Fibroblast of pulmonary artery (primary cell): ENCODE measurements at regions not wholly inside any gene's neighbourhood (a gene's known extent, or its start where the extent isn't known, plus 50 kb on each side); places are given as distances from the start of the nearest gene placed in this dataset.
A peak's percentile ranks its signal among the peaks of the same experiment; 100 is the strongest.

Experiments
- DNase-seq: peaks from one replicate; pipeline ENCODE4 v3.0.0-alpha.2; 2010; ENCODE audit warnings: low read depth
- H3K4me3 ChIP-seq: replicated peaks from 2 replicates; pipeline ENCODE4 v1.5.1; 2011; ENCODE audit warnings: low read depth, mild to moderate bottlenecking, control low read depth, low read length, moderate library complexity
- TF ChIP-seq, protein P1 (sequence below): IDR thresholded peaks from 2 replicates; pipeline ENCODE4 v1.5.1; 2011; ENCODE audit warnings: mild to moderate bottlenecking, control low read depth, low read length, inconsistent platforms; ENCODE audit errors: missing control alignments

DNA sequence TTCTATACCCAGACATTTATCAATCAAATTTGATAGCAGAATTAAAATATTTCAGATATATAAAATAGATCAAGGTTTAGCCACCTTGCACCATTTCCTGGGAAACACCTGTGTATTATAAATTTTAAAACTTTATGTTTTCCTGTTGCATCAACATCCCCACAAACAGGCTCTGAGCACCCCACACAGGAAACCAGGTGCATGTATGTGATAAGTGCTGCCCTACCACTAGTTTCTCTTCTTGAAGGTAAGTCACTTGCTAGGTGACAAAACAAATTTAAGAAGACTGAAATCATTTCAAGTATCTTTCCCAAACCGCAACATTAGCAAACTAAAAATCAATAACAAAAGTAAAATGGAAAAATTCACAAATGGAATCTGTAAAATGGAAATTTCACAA lies 496.1 kb upstream of the CCDC54 start:
- TF ChIP-seq, protein P1, sequence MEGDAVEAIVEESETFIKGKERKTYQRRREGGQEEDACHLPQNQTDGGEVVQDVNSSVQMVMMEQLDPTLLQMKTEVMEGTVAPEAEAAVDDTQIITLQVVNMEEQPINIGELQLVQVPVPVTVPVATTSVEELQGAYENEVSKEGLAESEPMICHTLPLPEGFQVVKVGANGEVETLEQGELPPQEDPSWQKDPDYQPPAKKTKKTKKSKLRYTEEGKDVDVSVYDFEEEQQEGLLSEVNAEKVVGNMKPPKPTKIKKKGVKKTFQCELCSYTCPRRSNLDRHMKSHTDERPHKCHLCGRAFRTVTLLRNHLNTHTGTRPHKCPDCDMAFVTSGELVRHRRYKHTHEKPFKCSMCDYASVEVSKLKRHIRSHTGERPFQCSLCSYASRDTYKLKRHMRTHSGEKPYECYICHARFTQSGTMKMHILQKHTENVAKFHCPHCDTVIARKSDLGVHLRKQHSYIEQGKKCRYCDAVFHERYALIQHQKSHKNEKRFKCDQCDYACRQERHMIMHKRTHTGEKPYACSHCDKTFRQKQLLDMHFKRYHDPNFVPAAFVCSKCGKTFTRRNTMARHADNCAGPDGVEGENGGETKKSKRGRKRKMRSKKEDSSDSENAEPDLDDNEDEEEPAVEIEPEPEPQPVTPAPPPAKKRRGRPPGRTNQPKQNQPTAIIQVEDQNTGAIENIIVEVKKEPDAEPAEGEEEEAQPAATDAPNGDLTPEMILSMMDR: no peak

DNA sequence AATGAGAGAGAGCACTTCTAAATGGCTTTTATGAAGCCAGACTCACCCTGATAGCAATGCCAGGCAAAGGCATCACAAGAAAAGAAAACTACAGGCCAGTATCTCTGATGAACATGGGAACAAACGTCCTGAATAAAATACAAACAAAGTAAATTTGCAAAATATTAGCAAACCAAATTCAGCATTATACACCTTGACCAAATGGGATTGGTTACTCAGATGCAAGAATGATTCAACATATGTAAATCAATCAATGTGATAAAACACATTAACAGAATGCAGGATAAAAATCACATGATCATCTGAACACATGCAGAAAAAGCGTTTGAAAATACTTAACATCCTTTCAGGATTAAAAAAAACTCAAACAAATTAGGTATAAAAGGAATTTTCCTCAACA lies 494.9 kb upstream of the CCDC54 start:
- TF ChIP-seq, protein P1: no peak
- no peak for DNase-seq
- no peak overlapping the region for H3K4me3 ChIP-seq

More for the DNA sequence above, 496.1 kb upstream of the CCDC54 start:
- DNase-seq: no peak
- H3K4me3 ChIP-seq: no peak overlapping the region

DNA sequence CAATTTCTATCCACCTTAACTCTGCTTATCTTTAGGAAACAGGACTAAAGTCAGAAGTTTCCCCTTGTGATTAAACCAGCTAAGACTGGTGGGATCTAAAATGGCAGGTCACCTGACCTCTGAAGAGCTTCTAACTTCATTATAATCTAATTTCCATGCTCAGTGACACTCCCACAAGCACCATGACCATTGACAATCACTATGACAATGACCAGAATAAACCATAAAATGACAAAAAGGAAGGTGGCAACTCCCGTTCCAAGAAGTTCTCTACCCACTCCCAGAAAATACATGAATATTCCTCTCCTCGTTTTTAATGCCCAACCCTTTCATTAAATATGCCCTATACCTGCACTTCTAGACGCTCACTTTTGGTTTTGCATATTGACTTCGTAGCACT lies 471.2 kb upstream of the CCDC54 start:
- TF ChIP-seq, protein P1: no peak
- DNase-seq: no peak
- H3K4me3 ChIP-seq: no peak overlapping the region

DNA sequence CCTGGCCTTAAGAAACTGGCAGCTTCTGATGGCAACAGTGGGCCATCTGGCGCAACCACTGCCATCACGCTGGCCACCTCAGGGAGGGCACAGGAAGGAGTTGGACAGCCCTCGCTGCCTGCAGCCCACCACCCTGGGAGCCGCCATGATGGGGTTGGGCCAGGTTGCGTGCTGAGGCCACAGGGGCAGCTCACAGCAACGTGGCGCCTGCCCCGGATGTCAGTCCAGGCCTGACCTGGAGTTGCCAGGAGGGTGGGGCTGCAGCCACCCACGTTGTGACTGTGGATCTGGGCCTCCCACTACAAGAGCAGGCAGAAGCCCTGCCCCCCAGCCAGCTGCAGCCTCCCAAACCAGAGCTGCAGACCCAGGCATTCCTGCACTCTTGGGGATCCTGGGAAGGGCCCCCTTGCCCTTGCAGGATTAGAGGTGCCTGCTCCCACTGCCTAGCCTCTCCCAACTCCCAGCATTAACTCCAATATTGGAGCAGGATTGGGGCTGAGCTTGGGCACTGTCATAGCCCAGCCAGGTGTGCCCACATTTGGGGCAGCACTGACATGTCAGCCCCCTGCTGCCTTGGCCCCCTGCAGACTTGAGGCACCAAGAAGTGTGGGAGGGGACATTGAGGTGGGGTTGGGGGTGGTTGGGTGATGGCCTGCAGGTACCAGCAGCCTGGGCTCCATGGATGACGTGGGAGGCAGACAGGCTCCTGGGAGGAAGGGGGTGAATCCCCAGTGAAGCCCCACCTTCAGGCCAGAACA lies 468.9 kb upstream of the CCDC54 start:
- no peak for DNase-seq
- TF ChIP-seq, protein P1: no peak
- no peak overlapping the region for H3K4me3 ChIP-seq

DNA sequence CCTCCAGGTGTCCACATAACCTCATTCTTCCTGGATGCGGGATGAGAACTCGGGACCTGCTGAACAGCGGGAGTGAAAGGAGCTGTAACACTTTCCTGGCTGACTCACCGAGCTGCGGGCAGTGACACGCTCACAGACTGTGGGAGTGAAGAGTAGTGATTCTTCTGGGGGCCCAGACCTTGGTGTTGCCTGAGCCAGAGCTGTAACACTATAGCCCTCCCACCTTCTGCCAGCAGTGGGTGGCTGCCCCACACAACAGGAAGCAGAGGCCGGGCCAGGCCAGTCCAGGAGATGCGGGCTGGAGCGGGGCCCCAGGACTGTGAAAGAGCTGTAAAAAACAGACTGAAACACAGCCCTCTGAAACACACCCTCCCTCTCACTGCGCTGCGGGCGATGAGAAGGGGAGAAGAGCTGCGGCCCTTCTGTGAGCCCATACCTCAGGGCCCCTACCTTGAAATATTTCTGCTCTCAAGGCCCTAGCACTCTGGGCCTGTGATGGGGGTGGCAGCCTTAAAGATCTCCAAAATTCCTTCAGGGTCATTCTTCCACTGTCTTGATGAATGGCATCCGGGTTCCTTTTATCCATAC lies 464.0 kb upstream of the CCDC54 start:
- no peak overlapping the region for H3K4me3 ChIP-seq
- peak; percentile 27 for DNase-seq
- TF ChIP-seq, protein P1: no peak

DNA sequence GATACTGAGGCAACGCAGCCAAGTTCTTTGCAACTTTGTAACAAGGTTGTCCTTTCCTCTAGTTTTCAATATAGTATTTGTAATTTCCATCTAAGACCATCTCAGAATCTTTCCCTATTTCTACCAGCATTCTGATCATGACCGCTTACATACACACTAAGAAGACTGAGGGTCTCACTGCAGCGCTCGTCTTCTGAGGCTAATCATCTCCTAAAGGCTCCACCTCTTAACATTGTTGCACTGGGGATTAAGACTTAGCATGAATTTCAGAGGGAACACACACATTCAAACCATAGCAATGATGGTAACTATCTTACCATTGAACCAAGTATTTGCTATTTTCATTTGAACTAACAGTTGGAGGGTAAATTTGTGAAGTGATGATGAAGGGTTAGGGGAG lies 463.3 kb upstream of the CCDC54 start:
- TF ChIP-seq, protein P1: no peak
- no peak for DNase-seq
- no peak overlapping the region for H3K4me3 ChIP-seq

DNA sequence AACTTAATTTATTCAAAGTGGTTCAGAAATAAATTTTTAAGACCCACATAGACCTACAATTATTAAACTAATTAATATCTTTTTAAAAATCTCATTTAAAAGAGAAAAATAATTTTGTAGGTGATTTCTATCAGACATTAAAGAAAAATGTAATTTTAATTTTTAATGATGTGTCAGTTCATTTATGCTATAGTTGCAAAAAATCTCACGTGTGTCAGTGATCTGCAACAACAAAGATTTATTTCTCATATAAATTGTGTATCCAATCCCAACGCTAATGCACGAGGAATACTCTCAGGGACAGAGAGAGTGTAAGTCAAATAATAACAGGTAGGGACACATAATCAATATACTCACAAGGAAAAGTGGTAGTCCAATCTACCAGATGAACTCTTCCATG lies 456.6 kb upstream of the CCDC54 start:
- TF ChIP-seq, protein P1: no peak
- H3K4me3 ChIP-seq: no peak overlapping the region
- DNase-seq: no peak
